ENCODE measurements at regions not wholly inside any gene's neighbourhood (a gene's known extent, or its start where the extent isn't known, plus 50 kb on each side); places are given as distances from the start of the nearest gene placed in this dataset.

DNA sequence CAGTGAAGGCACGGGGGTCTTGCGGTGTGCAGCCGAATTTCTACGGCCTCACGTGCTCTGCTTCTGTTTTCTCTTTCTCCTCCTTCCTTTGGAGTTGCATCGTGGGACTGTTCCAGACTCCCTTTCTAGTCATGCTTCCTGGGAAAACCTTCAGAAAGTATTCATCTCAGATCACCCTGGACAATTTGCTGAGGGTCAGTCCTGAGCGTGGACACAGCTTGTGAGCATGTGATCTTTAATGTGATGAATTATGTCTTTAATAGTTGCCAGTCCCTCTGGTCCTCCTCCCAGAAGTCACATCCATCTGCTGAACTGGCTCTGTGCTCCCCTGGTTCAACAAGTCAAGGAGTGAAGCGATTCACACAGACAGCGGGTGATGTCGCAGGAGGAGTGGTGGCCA lies 145.0 kb upstream of the PDE10A start:
- H3K27ac ChIP-seq (ENCODE audit: low read depth in 1 of 2, low read length in 2 of 2), result no peak overlapping the region
- Mint-ChIP-seq H3K27ac (no peak overlapping the region), H3K27me3 (ENCODE audit: low read depth in 3 of 3) (peaks cover 10 to 19% (median 18%) of the 10 kb centered on the region in 3 donors), H3K9me3 (peaks cover 6 to 19% (median 13%) of the 10 kb centered on the region in 7 donors), H3K4me3 (no peak overlapping the region), H3K36me3 (no peaks in the 10 kb centered on the region), H3K4me1 (no peaks in the 10 kb centered on the region)
- intact Hi-C loops (cut with micrococcal nuclease), result no loop called here
- H3K4me1 ChIP-seq (ENCODE audit: control insufficient read depth in 1 of 2, insufficient read depth in 2 of 2, low read length in 2 of 2), result no peaks in the 10 kb centered on the region
- H4K20me1 ChIP-seq (ENCODE audit: insufficient read depth, low read length), result no peaks in the 10 kb centered on the region
- no peaks in the 10 kb centered on the region for H3K79me2 ChIP-seq (ENCODE audit: insufficient read depth, low read length)
- no peak overlapping the region for H3K4me2 ChIP-seq (replicated peaks; ENCODE audit: extremely low read depth, low read length, poor library complexity, severe bottlenecking)
- no peak overlapping the region for H3K9ac ChIP-seq (ENCODE audit: insufficient read depth, low read length, poor library complexity, severe bottlenecking)
- peaks cover 0 to 14% of the 10 kb centered on the region in 2 donors for H3K27me3 ChIP-seq (ENCODE audit: control insufficient read depth in 2 of 2, insufficient read depth in 2 of 2, low read length in 2 of 2)
- DNase-seq, result no peak
- TF ChIP-seq, protein P1, sequence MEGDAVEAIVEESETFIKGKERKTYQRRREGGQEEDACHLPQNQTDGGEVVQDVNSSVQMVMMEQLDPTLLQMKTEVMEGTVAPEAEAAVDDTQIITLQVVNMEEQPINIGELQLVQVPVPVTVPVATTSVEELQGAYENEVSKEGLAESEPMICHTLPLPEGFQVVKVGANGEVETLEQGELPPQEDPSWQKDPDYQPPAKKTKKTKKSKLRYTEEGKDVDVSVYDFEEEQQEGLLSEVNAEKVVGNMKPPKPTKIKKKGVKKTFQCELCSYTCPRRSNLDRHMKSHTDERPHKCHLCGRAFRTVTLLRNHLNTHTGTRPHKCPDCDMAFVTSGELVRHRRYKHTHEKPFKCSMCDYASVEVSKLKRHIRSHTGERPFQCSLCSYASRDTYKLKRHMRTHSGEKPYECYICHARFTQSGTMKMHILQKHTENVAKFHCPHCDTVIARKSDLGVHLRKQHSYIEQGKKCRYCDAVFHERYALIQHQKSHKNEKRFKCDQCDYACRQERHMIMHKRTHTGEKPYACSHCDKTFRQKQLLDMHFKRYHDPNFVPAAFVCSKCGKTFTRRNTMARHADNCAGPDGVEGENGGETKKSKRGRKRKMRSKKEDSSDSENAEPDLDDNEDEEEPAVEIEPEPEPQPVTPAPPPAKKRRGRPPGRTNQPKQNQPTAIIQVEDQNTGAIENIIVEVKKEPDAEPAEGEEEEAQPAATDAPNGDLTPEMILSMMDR (IDR thresholded peaks at IDR 0.05), result no peak
- 85% methylated on average over 8 of the region's 10 CpGs for WGBS (ENCODE audit: insufficient coverage)
- H3K4me3 ChIP-seq (replicated peaks in 1 of 3; ENCODE audit: low read depth in 2 of 3, low read length in 3 of 3), result no peak overlapping the region
- no peaks in the 10 kb centered on the region for H3K36me3 ChIP-seq (replicated peaks in 1 of 2; ENCODE audit: control insufficient read depth in 1 of 2, insufficient read depth in 2 of 2, low read length in 2 of 2)
- H3K9me3 ChIP-seq (replicated peaks in 1 of 2; ENCODE audit: control insufficient read depth in 1 of 2, insufficient read depth in 1 of 2, low read length in 2 of 2), result peaks cover 0 to 12% of the 10 kb centered on the region in 2 donors
- H2AFZ ChIP-seq (ENCODE audit: insufficient read depth, low read depth, low read length, poor library complexity, severe bottlenecking), result no peak overlapping the region

DNA sequence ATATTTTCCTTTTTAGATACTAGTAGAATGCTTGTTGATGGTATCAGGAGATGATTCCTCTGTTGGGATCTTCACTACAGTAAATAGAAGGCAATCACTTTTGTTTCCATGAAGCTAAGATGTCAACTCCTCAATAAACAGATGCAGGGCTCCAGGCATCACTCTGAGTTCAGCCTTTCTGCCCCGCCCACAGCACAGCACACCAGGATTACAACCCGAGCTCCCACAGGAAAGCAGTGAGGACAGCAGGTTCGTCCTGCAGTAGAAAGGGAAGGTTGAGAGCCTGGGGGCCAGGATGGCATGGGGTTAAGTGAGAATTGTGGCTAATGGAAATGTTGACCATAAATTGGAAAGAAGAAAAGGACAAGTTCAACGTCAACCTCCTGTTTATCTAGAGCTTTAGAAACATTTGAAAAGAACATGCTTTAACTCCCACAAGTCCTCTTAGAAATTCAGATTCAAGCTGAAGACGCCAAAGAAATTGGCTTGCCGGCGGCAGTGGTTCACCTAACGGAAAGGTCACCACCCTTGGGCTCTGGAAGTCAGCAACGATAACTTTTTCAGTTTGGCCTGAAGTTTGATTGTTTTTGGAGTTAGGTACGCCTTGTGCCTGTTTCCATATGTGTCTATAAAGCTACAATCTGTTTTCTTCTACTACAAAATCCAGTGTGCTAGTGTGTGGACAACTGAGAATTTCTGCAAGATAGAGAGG lies 144.4 kb upstream of the PDE10A start:
- no peak overlapping the region for H3K27ac Mint-ChIP-seq

More for the DNA sequence above, 144.4 kb upstream of the PDE10A start:
- no peak overlapping the region for H3K27ac ChIP-seq (ENCODE audit: low read depth in 1 of 2, low read length in 2 of 2)
- H3K4me1 ChIP-seq (ENCODE audit: control insufficient read depth in 1 of 2, insufficient read depth in 2 of 2, low read length in 2 of 2), result no peaks in the 10 kb centered on the region
- peaks cover 0 to 12% of the 10 kb centered on the region in 2 donors for H3K9me3 ChIP-seq (replicated peaks in 1 of 2; ENCODE audit: control insufficient read depth in 1 of 2, insufficient read depth in 1 of 2, low read length in 2 of 2)
- H2AFZ ChIP-seq (ENCODE audit: insufficient read depth, low read depth, low read length, poor library complexity, severe bottlenecking), result no peak overlapping the region
- TF ChIP-seq, protein P1 (IDR thresholded peaks at IDR 0.05), result no peak
- DNase-seq, result no peak
- no peaks in the 10 kb centered on the region for H3K36me3 ChIP-seq (replicated peaks in 1 of 2; ENCODE audit: control insufficient read depth in 1 of 2, insufficient read depth in 2 of 2, low read length in 2 of 2)
- H4K20me1 ChIP-seq (ENCODE audit: insufficient read depth, low read length), result no peaks in the 10 kb centered on the region
- H3K4me1 Mint-ChIP-seq, result no peaks in the 10 kb centered on the region
- peaks cover 6 to 19% (median 13%) of the 10 kb centered on the region in 7 donors for H3K9me3 Mint-ChIP-seq
- 90% methylated on average over 2 of the region's 10 CpGs for WGBS (ENCODE audit: insufficient coverage)
- no peak overlapping the region for H3K9ac ChIP-seq (ENCODE audit: insufficient read depth, low read length, poor library complexity, severe bottlenecking)
- no peaks in the 10 kb centered on the region for H3K79me2 ChIP-seq (ENCODE audit: insufficient read depth, low read length)
- no peaks in the 10 kb centered on the region for H3K36me3 Mint-ChIP-seq
- no peak overlapping the region for H3K4me3 ChIP-seq (replicated peaks in 1 of 3; ENCODE audit: low read depth in 2 of 3, low read length in 3 of 3)
- H3K27me3 Mint-ChIP-seq (ENCODE audit: low read depth in 3 of 3), result peaks cover 10 to 19% (median 18%) of the 10 kb centered on the region in 3 donors
- no peak overlapping the region for H3K4me3 Mint-ChIP-seq
- H3K27me3 ChIP-seq (ENCODE audit: control insufficient read depth in 2 of 2, insufficient read depth in 2 of 2, low read length in 2 of 2), result peaks cover 0 to 14% of the 10 kb centered on the region in 2 donors
- no peak overlapping the region for H3K4me2 ChIP-seq (replicated peaks; ENCODE audit: extremely low read depth, low read length, poor library complexity, severe bottlenecking)
- intact Hi-C loops (cut with micrococcal nuclease), result no loop called here
